Astrocyte of the hippocampus (primary cell): ENCODE measurements at regions not wholly inside any gene's neighbourhood (a gene's known extent, or its start where the extent isn't known, plus 50 kb on each side); places are given as distances from the start of the nearest gene placed in this dataset.

Experiments
- DNase-seq: peaks from one replicate; pipeline ENCODE4 v3.0.0; 2011; ENCODE audit warnings: low read depth, low spot score

DNA sequence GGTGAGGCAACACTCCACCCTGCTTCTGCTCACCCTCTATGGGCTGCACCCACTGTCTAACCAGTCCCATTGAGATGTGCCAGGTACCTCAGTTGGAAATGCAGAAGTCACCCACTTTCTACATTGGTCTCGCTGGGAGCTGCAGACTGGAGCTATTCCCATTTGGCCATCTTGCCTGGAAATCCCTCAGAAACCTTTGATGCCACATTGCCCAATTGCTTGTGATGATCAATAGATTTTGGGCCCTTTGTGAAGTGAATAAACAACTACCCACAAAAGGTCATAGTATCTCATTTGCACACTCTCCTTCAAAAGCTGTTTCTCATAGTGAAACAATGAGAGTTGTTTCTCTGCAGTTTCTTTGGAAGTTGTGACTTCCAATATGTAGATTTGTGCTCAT is 742.9 kb downstream of the INHBA start:
- no peak for DNase-seq

DNA sequence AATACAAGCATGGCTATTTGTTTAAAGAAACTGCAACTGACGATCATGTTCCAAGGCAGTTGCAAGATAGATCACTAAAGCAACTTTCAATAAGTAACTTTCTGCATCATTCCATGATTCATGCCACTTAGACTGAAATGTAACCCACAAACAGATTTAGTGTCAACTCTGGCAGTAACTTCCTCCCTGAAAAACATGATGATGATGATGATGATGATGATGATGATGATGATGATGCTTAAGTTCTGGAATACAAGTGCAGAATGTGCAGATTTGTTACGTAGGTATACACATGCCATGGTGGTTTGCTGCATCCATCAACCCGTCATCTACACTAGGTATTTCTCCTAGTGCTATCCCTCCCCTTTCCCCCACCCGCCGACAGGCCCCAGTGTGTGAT is 754.7 kb downstream of the INHBA start:
- no peak for DNase-seq

DNA sequence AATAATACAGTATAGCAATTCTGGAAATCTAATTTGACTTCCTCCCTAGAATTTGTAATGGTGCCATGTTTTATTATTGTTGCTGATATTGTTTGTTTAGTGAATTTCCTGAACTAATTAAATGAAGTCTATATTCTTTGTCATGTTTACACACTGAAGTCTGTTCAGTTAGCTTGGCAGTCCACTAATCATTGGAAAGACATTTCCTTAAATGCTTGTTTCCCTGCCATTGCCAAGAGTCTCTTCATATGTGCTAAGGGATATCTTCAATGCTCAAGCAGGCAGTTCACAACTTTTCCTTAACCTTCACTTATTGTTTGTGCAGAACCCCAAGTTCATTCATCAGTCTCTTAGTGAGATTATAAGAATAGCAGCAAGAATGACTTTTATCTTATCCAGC is 755.3 kb downstream of the INHBA start:
- DNase-seq = no peak

DNA sequence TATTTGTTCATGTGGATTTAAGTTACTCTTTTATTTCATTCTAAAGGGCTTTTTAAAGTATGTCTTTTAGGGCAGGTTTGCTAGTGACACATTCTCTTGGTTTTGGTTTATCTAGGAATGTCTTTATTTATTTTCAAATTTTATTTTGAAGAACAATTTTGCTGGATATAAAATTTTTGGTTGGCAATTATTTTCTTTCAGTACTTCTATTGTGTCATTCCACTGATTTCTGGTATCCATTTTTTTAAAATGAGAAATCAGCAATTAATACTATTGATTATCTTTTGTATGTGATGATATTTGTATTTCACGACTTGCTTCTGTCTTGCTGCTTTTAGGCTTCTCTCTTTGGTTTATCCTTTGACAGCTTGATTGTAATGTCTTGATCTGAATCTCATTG is 756.3 kb downstream of the INHBA start:
- no peak for DNase-seq

DNA sequence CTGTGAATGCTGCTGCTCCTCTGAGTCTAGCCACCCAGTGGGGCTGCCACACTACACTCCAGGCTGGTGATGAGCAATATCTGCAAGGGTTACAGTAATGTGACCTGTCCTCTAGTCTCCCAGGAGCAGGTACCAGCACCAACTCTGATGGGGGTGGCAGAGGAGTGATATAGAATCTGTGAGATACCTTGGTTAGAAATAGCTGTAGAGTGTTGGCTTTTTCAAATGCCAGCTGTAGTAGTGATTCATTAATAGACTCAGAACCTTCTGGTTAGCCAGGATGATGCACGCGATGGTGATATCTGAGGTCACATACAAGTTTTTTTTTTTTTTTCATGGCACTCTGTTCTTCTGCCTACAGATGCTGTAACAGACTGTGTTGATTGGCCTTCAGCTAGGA is 757.1 kb downstream of the INHBA start:
- no peak for DNase-seq

DNA sequence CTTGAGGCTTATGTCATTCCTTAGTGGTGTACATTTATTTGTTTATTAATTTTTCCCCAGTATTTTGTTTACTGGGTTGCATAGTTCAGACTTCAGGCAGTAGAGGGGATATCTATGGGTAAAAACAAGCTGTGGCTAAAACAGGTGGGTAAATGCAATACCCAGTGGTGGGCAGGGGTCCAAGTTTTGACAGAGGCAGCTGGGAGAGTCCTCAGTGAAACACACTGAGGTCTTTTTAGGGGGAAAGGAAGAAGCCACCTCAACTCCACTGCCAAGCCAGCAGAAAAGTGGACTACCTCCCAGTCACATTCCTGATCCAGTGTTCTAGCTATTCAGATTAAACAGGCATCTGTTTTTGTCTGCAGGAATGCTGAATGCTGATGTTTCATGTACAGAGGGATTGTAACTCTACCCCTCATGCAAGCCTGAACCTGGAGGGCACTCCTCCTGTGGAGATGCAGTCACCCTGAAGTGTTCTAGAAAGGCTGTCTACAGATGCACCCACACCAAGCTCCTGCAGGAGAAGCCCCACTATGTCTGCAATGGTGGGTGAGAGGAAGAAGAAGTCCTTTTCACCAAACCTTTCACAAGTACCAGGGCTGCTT is 757.8 kb downstream of the INHBA start:
- no peak for DNase-seq

DNA sequence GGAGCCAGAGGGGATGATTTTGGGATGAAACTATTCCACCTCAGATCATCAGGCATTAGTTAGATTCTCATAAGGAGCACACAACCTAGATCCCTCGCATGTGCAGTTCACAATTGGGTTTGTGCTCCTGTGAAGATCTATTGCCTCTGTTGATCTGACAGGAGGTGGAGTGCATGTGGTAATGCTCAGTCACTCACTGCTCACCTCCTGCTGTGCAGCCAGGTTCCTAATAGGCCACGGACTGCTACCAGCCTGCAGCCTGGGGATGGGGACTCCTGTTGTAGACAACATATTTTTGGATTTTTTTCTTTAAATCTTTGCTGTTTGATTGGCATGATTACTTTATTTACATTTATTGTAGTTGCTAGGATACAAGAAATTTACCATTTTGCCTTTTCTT is 765.0 kb downstream of the INHBA start:
- no peak for DNase-seq

DNA sequence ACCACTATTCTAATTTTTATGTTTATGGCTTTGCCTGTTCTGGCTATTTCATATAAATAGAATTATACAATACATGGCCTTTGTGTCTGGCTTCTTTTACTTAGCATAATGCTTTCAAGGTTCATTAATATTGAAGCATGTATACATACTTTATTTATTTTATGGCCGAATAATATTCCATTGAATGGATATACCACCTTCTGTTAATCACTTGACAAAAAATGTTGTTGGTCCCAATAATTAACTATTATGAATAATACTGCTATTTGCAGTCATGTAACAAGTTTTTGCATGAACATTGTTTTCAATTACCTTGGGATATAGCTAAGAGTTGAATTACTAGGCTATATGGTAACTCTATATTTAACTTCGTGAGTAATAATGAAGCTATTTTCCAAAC is 767.5 kb downstream of the INHBA start:
- no peak for DNase-seq

DNA sequence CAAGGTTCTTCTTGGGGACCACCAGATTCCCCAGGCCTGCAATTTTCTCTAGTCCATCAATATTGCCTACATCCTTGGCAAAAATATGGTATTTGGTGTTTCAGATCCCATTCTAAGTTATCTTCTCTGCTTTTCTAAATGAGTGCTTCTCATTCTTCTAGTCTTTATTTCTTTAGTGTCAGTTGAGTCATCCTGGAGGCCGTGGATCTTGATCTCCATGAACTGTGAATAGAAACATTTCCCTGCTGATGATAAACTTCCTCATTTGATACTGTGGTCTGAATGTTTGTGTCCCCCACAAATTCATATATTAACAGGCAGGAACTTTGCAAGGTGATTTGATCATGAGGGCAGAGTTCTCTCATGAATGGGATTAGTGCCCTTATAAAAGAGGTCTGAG is 779.3 kb downstream of the INHBA start:
- DNase-seq = no peak

DNA sequence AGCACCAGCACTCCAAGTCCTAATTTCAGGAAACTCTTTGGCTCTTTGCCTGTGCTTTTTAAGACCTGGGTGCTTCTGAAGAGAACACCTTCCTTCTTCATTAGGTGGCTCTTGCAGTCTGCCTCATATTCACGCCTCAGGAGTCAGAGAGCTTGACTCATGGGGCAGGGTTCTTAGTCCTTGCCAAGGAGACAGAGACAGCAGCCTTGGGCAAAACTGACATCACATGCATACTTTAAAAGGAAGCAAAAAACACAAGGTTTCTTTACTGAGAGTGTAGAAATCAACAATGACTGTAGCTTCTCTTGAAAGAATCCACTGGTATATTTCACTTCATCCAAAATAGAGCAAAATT is 780.6 kb downstream of the INHBA start:
- DNase-seq = peak; percentile 61

DNA sequence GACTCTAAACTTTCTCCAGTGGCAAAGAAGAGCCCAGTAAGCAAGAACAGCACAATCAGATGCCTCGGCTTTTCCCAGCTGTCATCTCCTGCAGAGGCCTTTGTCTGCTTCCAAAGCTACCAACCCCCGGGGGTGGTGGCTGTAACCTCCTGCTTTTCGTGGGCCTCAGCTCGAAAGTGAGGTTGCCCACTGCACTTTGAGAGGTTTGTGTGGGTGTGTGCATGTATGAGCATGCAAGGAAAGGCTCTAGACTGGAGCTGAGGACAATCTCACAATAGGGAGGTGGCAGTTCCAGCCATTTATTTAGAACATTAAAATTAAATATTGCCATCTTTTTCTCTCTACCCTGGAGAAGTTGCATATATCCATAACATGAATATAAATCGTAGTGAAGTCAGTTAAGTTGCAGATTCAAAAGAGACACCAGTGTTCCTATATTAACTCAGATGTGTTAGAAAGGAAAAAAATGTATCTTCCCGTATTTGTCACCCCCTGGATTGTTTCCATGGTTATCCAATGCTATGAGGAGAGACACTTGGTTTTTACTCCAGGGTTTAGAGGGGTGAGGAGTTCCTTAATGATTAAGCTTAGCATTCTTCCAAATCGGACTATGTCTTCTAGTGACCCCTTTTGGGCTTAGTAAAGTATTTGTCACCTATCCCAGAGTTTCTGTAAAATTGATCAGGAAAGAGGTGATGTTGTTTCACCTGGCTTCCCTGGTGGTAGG is 781.1 kb downstream of the INHBA start:
- no peak for DNase-seq

DNA sequence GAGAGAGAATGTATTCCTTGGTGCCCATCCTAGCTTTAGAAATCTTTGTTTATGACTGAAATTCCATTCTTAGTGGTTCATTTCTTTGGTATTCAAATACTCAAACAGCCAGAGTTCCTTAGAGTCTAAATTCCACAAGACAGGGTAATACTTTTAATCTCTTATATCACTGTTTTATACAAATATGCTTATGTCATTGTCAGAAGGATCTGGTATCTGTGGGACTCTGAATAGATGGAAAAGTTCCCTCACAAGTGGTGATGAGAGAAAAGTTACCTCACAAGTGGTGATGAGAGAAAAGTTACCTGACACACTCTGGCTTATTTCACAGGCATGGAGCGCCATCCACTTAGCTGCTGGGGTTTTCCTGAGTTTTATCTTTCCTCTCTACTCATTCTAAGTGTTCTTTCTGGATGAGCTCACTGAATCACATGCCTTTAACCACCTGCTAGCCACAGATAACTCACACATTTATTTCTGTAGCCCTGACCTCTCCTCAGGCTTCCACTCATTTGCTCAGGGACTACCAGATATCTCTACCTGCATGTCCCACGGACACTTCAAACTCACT is 784.0 kb downstream of the SUGCT start:
- DNase-seq = peak; percentile 77

DNA sequence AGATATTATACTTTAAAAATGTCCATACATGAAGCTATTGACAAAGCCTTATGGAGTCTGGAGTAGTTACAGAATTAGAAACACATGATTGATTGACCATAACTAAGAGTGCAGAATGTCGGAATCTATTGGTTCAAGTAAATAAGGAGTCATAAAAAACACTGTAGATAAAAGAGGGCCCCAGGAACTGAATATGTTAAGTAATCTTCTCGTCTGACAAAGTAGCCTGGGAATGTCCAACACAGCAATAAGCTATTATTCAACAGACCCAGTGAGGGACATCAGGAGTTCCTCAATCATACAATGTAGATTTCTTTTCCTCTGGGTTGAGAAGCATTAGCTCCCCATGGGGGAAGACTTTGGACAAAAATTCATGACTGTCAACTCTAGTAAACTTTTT is 782.0 kb downstream of the SUGCT start:
- no peak for DNase-seq

DNA sequence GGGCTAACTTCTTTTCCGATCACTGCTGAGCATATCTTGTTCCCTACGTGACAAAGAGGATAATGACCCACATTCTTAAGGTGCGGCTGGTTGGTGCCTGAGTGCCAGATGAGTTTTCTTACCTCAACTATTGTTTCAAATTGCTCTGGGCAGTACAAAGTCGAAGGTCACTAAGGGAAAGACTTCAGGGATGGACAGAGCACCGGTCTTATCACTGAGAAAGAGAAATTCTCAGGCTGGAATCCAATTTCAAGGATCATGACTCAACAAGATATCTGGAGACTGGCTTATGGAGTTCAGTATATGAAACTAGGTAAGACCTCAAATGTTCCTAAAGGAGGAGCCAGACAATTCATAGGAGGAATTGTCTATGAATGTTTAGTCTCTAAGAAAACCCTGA is 780.3 kb downstream of the SUGCT start:
- DNase-seq = peak; percentile 18
